Esophagus squamous epithelium (tissue), 5 donors: ENCODE measurements at regions not wholly inside any gene's neighbourhood (a gene's known extent, or its start where the extent isn't known, plus 50 kb on each side); places are given as distances from the start of the nearest gene placed in this dataset.
"Not testable (repeated sequence)": the region's sequence is repeated elsewhere in the genome, so short reads cannot be mapped to it uniquely, and the experiment has no call there.

Source experiments
- DNase-seq: peaks from one replicate; lab custom pipeline; 2025; lab: John Stamatoyannopoulos, UW
- H3K27ac ChIP-seq, 4 donors: fragments of 200-600 bp; sonication (generic); one replicate each; pipeline ENCODE4 v1.5.1; 2016 to 2019; ENCODE audit warnings: mild to moderate bottlenecking in 1 of 4
- H3K27me3 ChIP-seq, 4 donors: fragments of 200-600 bp; sonication (generic); 1 replicate in 3 of 4; 2 replicates in 1 of 4; pipeline versions ENCODE4 v1.5.1 to v1.6.0; 2017 to 2021; ENCODE audit warnings: antibody characterized with exemption in 1 of 4
- H3K36me3 ChIP-seq, 3 donors: fragments of 200-600 bp; sonication (generic); one replicate each; pipeline ENCODE4 v1.5.1; 2016 to 2019
- H3K4me1 ChIP-seq, 3 donors: fragments of 200-600 bp; sonication (generic); one replicate each; pipeline ENCODE4 v1.5.1; 2017 to 2019
- H3K4me3 ChIP-seq, 4 donors: fragments of 200-600 bp; sonication (generic); 1 replicate in 3 of 4; 2 replicates in 1 of 4; pipeline ENCODE4 v1.5.1; 2016 to 2019; ENCODE audit warnings: mild to moderate bottlenecking in 2 of 4, moderate library complexity in 1 of 4
- H3K9me3 ChIP-seq, 3 donors: fragments of 200-600 bp; sonication (generic); one replicate each; pipeline ENCODE4 v1.5.1; 2016 to 2019
- CTCF ChIP-seq, 6 experiments: fragments of 450-650 bp in 4 of 6; fragments of 200-600 bp in 2 of 6; sonication (generic) in 2 of 6; IDR thresholded peaks; one replicate each; pipeline ENCODE4 v1.5.1; 2016 to 2019; ENCODE audit warnings: antibody characterized with exemption in 6 of 6, mild to moderate bottlenecking in 4 of 6, moderate library complexity in 4 of 6
- POLR2A ChIP-seq, 4 donors: fragments of 450-650 bp; IDR thresholded peaks; one replicate each; pipeline ENCODE4 v1.6.1; 2017; ENCODE audit warnings: antibody characterized with exemption in 4 of 4, mild to moderate bottlenecking in 4 of 4, moderate library complexity in 3 of 4
- WGBS, 2 donors: methylation state at CpG; one replicate each; pipeline ENCODE4 v1.1.5; 2018; 5-methylcytosine and 5-hydroxymethylcytosine counted together
- intact Hi-C: fragments of 100-400 bp; cut with DNase I; formaldehyde crosslinking; loops from one replicate; pipeline ENCODE4 v1.15.0; 2022
- donor health status: DM: yes; HTN: yes; CAD: no.

DNA sequence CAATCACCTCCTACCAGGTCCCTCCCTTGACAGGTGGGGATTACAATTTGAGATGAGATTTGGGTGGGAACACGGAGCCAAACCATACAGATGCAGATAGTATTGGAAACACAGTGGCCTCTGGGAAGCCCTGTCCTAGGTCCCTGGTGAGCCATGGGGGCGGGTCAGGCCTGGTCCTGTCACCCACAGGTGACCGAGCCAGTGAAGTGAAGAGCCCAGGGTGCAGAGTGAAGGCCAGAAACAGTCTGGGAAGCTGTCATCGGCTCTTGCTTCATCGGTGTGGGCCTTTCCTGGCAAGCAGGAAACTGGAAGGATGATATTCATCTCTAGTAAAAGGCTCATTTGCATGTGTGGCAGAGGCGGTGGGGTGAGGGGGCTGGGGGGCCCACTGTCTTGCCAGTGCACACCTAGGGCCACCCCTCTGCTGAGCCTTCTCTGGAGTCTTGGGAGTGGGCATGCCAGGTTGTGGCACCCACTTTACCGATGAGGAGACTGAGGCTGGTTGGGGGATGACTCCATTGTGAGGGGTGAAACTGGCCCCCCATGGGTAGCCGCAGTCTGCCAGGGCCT lies 290.6 kb downstream of the NDUFA10 start:
- TF ChIP-seq POLR2A (IDR thresholded peaks at IDR 0.05) (no peak), CTCF (IDR thresholded peaks at IDR 0.05) (no peak)
- Histone ChIP-seq H3K27ac (no peak overlapping the region), H3K4me3 (no peak overlapping the region), H3K27me3 (peaks cover 0 to 43% (median 0%) of the 10 kb centered on the region in 4 donors), H3K4me1 (no peaks in the 10 kb centered on the region), H3K9me3 (no peaks in the 10 kb centered on the region), H3K36me3 (no peaks in the 10 kb centered on the region)
- intact Hi-C loops, result no loop called here
- no peak for DNase-seq
- 82 to 87% methylated on average over 3 to 4 of the region's 8 CpGs for WGBS, 2 donors

GRCh38 chr2:239732666-239733010 lies 292.5 kb downstream of the NDUFA10 start:
- 64 to 75% methylated on average over 1 to 4 of the region's 6 CpGs for WGBS, 2 donors
- Histone ChIP-seq H3K27ac (no peak overlapping the region), H3K27me3 (peaks cover 0 to 39% (median 0%) of the 10 kb centered on the region in 4 donors), H3K36me3 (no peaks in the 10 kb centered on the region), H3K4me1 (no peaks in the 10 kb centered on the region), H3K4me3 (no peak overlapping the region), H3K9me3 (no peaks in the 10 kb centered on the region)
- intact Hi-C loops, result no loop called here
- TF ChIP-seq POLR2A (IDR thresholded peaks at IDR 0.05) (no peak), CTCF (IDR thresholded peaks at IDR 0.05) (no peak)
- DNase-seq, result no peak

DNA sequence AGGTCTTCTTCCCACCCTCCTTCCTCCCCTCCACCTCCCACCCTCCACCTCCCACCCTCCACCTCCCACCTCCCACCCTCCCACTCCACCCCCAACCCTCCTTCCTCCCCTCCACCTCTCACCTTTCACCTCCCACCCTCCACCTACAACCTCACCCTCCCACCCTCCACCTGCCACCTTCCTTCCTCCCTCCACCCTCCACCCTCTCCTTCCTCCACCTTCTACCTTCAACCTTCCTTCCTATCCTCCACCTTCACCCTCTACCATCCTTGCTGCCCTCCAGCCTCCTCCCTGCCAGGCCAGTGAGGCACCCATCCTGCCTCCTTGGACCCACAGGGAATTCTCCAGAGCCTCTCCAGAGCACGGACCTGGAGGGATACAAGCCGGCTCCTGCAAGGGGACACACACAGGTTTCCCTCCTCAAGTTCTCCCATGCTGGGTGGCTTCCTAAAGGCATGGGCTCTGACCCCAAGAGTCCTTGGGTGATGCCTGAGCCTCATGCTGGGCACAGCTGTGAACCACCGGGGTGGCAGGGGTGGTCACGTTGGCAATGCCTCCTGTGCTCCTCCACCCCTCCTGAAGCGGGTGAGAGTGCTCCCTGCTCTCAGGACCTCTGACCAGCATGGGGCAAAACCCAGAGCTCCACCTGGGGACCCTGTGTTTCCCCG lies 293.0 kb downstream of the NDUFA10 start:
- H3K27ac ChIP-seq, result no peak overlapping the region
- no peaks in the 10 kb centered on the region for H3K9me3 ChIP-seq
- peaks cover 0 to 40% (median 0%) of the 10 kb centered on the region in 4 donors for H3K27me3 ChIP-seq
- WGBS, 2 donors, result 80% methylated on average over 2 of the region's 6 CpGs; no CpG with 5 or more reads in 1 of the 2 donors
- no peak overlapping the region for H3K4me3 ChIP-seq
- TF ChIP-seq CTCF (IDR thresholded peaks at IDR 0.05), result no peak
- no peak for TF ChIP-seq POLR2A (IDR thresholded peaks at IDR 0.05)
- DNase-seq, result no peak
- no peaks in the 10 kb centered on the region for H3K36me3 ChIP-seq
- H3K4me1 ChIP-seq, result no peaks in the 10 kb centered on the region
- intact Hi-C loops, result no loop called here

DNA sequence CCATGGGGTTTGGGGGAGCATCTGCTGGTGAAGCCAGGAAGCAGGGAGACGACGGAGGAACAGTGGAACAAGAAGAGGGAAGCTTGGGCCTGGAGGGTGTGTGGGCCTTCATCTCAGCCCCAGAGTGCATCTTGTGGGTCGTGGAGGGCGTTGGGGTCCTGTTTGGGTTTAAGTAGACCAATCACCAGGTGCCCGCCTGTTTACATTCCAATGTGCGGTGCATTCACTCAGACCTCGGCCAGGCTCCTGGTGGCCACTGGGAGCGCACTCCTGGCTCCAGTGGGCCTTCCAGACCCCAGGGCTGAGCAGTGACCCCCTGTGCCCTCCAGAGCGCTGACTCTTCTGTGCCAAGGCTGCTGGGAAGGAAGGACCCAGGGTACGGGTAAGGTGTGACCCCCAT lies 293.7 kb downstream of the NDUFA10 start:
- Histone ChIP-seq H3K36me3 (no peaks in the 10 kb centered on the region), H3K9me3 (no peaks in the 10 kb centered on the region), H3K27me3 (peaks cover 0 to 40% (median 0%) of the 10 kb centered on the region in 4 donors), H3K4me3 (no peak overlapping the region), H3K4me1 (no peaks in the 10 kb centered on the region), H3K27ac (no peak overlapping the region)
- intact Hi-C loops, result no loop called here
- 73 to 77% methylated on average over 6 to 7 of the region's 10 CpGs for WGBS, 2 donors
- no peak for TF ChIP-seq CTCF (IDR thresholded peaks at IDR 0.05)
- TF ChIP-seq POLR2A (IDR thresholded peaks at IDR 0.05), result no peak
- DNase-seq, result no peak

DNA sequence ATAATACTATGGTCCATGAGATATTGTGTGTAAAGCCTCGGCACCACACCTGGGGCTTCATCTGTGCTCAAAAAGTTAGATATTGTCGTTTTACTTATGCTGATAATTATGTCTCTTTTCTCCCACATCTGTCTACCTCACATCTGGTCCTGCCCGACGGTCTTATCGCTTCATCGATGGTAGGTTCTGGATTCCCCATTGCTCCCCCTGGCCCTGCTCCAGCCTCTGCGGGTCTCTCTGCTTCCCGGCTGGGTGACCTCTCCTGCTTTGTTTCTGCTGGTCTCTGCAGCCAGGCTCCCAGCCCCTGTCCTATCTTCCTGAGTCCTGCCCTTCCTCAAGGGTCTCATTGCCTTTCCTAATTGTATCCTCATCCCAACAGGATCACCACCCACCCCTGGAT lies 294.2 kb downstream of the NDUFA10 start:
- Histone ChIP-seq H3K9me3 (no peaks in the 10 kb centered on the region), H3K36me3 (no peaks in the 10 kb centered on the region), H3K4me1 (peaks cover 0 to 2% (median 0%) of the 10 kb centered on the region in 3 donors), H3K4me3 (no peak overlapping the region), H3K27ac (no peak overlapping the region), H3K27me3 (peaks cover 0 to 38% (median 0%) of the 10 kb centered on the region in 4 donors)
- no peak for TF ChIP-seq CTCF (IDR thresholded peaks at IDR 0.05)
- TF ChIP-seq POLR2A (IDR thresholded peaks at IDR 0.05), result no peak
- 71 to 75% methylated on average over 8 of the region's 8 CpGs for WGBS, 2 donors
- intact Hi-C loops, result no loop called here
- no peak for DNase-seq

DNA sequence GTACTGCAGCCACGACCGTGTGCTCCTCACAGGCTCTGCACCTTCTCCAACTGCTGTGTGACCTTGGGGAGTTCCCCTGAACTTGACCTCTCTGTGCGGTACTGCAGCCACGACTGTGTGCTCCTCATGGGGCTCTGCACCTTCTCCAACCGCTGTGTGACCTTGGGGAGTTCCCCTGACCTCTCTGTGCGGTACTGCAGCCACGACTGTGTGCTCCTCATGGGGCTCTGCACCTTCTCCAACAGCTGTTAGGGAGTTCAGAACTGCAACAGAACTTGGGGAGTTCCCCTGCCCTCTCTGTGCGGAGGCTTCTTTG lies 294.6 kb downstream of the NDUFA10 start:
- intact Hi-C loops, H3K9me3 ChIP-seq, H3K4me3 ChIP-seq, H3K4me1 ChIP-seq, H3K27ac ChIP-seq, H3K36me3 ChIP-seq, DNase-seq: not testable (repeated sequence)
- 59 to 76% methylated on average over 2 to 8 of the region's 8 CpGs for WGBS, 2 donors
- H3K27me3 ChIP-seq, result peaks cover 0 to 34% (median 0%) of the 10 kb centered on the region in 4 donors
